H1 (cell line): ENCODE measurements at regions not wholly inside any gene's neighbourhood (a gene's known extent, or its start where the extent isn't known, plus 50 kb on each side); places are given as distances from the start of the nearest gene placed in this dataset.

Source experiments
- CTCF ChIA-PET: fragments of 300-600 bp; sonication (Branson Sonifier 250); formaldehyde crosslinking; loops from one replicate; lab custom pipeline; 2021; ENCODE audit not compliant: partially characterized antibody; lab: Charles Lee
- POLR2A ChIA-PET: fragments of 300-600 bp; sonication (Branson Sonifier 250); formaldehyde crosslinking; loops from one replicate; lab custom pipeline; 2021; ENCODE audit warnings: inconsistent platforms; ENCODE audit not compliant: partially characterized antibody; lab: Charles Lee
- DNase-seq, 2 experiments: peaks; one replicate each; pipeline versions ENCODE4 v3.0.0 to v3.0.0-alpha.2; 2010 to 2022; ENCODE audit warnings: low spot score in 2 of 2, low read depth in 1 of 2, mixed read lengths in 1 of 2
- FAIRE-seq: peaks from 2 replicates; lab custom pipeline; 2011; peaks lifted over from hg19 to GRCh38; lab: Jason Lieb, UNC
- H2AFZ ChIP-seq: 2 replicates; pipeline ENCODE4 v1.8.1; 2012; ENCODE audit warnings: low read length, inconsistent platforms
- H2AK5ac ChIP-seq: 2 replicates; pipeline ENCODE4 v1.6.1; 2013; ENCODE audit warnings: low read depth, low read length
- H2BK120ac ChIP-seq: replicated peaks from 2 replicates; pipeline ENCODE3; 2013; ENCODE audit warnings: low read depth, low read length, inconsistent platforms
- H2BK12ac ChIP-seq: 2 replicates; pipeline ENCODE4 v1.6.1; 2013; ENCODE audit warnings: low read depth, low read length
- H2BK15ac ChIP-seq: 2 replicates; pipeline ENCODE4 v1.6.1; 2013; ENCODE audit warnings: low read length
- H2BK20ac ChIP-seq: 2 replicates; pipeline ENCODE4 v1.6.1; 2013; ENCODE audit warnings: low read length
- H2BK5ac ChIP-seq: 2 replicates; pipeline ENCODE4 v1.6.1; 2013; ENCODE audit warnings: low read depth, low read length
- H3K14ac ChIP-seq: 2 replicates; pipeline ENCODE4 v1.6.1; 2013; ENCODE audit warnings: inconsistent platforms; ENCODE audit not compliant: insufficient read length
- H3K18ac ChIP-seq: 2 replicates; pipeline ENCODE4 v1.6.1; 2013; ENCODE audit warnings: low read length; ENCODE audit errors: extremely low read depth
- H3K23ac ChIP-seq: 2 replicates; pipeline ENCODE4 v1.6.1; 2013; ENCODE audit warnings: inconsistent platforms; ENCODE audit not compliant: insufficient read length
- H3K23me2 ChIP-seq: 2 replicates; pipeline ENCODE4 v1.6.1; 2013; ENCODE audit warnings: low read depth, low read length
- H3K27ac ChIP-seq: 2 replicates; pipeline ENCODE4 v1.6.1; 2011; ENCODE audit warnings: low read depth, low read length, inconsistent platforms
- H3K27me3 ChIP-seq, 4 experiments: replicated peaks in 1 of 4; 1 replicate in 1 of 4; 2 replicates in 3 of 4; pipeline versions ENCODE4 v1.6.1 to v1.8.1; 2011 to 2013; ENCODE audit warnings: low read length in 3 of 4, mild to moderate bottlenecking in 3 of 4, inconsistent platforms in 2 of 4, mixed read lengths in 2 of 4, moderate library complexity in 1 of 4; ENCODE audit not compliant: control insufficient read depth in 3 of 4, insufficient read depth in 3 of 4; ENCODE audit errors: extremely low read depth in 1 of 4
- H3K36me3 ChIP-seq, 4 experiments: 2 replicates each; pipeline versions ENCODE4 v1.6.1 to v1.8.1; 2011 to 2013; ENCODE audit warnings: mild to moderate bottlenecking in 4 of 4, low read length in 3 of 4, moderate library complexity in 2 of 4, control low read depth in 1 of 4, inconsistent platforms in 1 of 4; ENCODE audit not compliant: insufficient read depth in 4 of 4, control insufficient read depth in 2 of 4
- H3K4ac ChIP-seq: replicated peaks from 2 replicates; pipeline ENCODE3; 2013; ENCODE audit warnings: low read length, low read depth, mixed read lengths, inconsistent platforms; ENCODE audit not compliant: insufficient read length
- H3K4me1 ChIP-seq, 4 experiments: replicated peaks in 1 of 4; 1 replicate in 1 of 4; 2 replicates in 3 of 4; pipeline versions ENCODE4 v1.6.1 to v1.8.1; 2011 to 2013; ENCODE audit warnings: low read length in 3 of 4, inconsistent platforms in 2 of 4, mixed read lengths in 1 of 4; ENCODE audit not compliant: insufficient read depth in 4 of 4, control insufficient read depth in 3 of 4
- H3K4me2 ChIP-seq, 2 experiments: 2 replicates each; pipeline versions ENCODE4 v1.6.1 to v1.8.1; 2011 to 2013; ENCODE audit warnings: low read depth in 2 of 2, low read length in 2 of 2, control low read depth in 1 of 2, inconsistent platforms in 1 of 2, mild to moderate bottlenecking in 1 of 2; ENCODE audit not compliant: insufficient read depth in 1 of 2
- H3K4me3 ChIP-seq, 4 experiments: fragments of 200-600, 300-600 bp in 1 of 4; sonication (generic), shearing (Covaris generic), sonication (Bioruptor Twin) in 1 of 4; 2 replicates each; pipeline versions ENCODE4 v1.5.1 to v1.8.1; 2011 to 2016; ENCODE audit warnings: low read length in 4 of 4, low read depth in 3 of 4, control low read depth in 2 of 4, inconsistent platforms in 2 of 4, mild to moderate bottlenecking in 2 of 4, mixed read lengths in 1 of 4, moderate library complexity in 1 of 4; ENCODE audit not compliant: insufficient read depth in 2 of 4; ENCODE audit errors: extremely low read depth in 1 of 4
- H3K56ac ChIP-seq: replicated peaks from 2 replicates; pipeline ENCODE3; 2013; ENCODE audit warnings: low read depth, mild to moderate bottlenecking, mixed read lengths, low read length, inconsistent platforms; ENCODE audit not compliant: insufficient read length
- H3K79me1 ChIP-seq: 2 replicates; pipeline ENCODE4 v1.6.1; 2013; ENCODE audit warnings: low read depth, low read length, control low read depth
- H3K79me2 ChIP-seq, 2 experiments: 2 replicates each; pipeline versions ENCODE4 v1.6.1 to v1.8.1; 2012 to 2013; ENCODE audit warnings: low read length in 2 of 2, mild to moderate bottlenecking in 2 of 2, inconsistent platforms in 1 of 2; ENCODE audit not compliant: insufficient read depth in 2 of 2, control insufficient read depth in 1 of 2
- H3K9ac ChIP-seq, 4 experiments: replicated peaks in 1 of 4; 1 replicate in 1 of 4; 2 replicates in 3 of 4; pipeline versions ENCODE4 v1.6.1 to v1.8.1; 2011 to 2013; ENCODE audit warnings: low read depth in 3 of 4, low read length in 3 of 4, control low read depth in 2 of 4, mild to moderate bottlenecking in 2 of 4, moderate library complexity in 2 of 4, inconsistent platforms in 1 of 4; ENCODE audit errors: extremely low read depth in 1 of 4
- H3K9me3 ChIP-seq, 2 experiments: 2 replicates each; pipeline versions ENCODE4 v1.6.1 to v1.8.1; 2012 to 2013; ENCODE audit warnings: mild to moderate bottlenecking in 2 of 2, moderate library complexity in 2 of 2, control low read depth in 1 of 2, inconsistent platforms in 1 of 2, low read depth in 1 of 2, low read length in 1 of 2, mixed read lengths in 1 of 2; ENCODE audit not compliant: insufficient read depth in 2 of 2
- H4K20me1 ChIP-seq, 2 experiments: replicated peaks in 1 of 2; 2 replicates each; pipeline versions ENCODE3 to v1.8.1; 2011 to 2013; ENCODE audit warnings: inconsistent platforms in 2 of 2, low read length in 2 of 2, mild to moderate bottlenecking in 1 of 2; ENCODE audit not compliant: insufficient read depth in 2 of 2, control insufficient read depth in 1 of 2
- H4K5ac ChIP-seq: 2 replicates; pipeline ENCODE4 v1.6.1; 2013; ENCODE audit warnings: low read length, low read depth, mixed read lengths, inconsistent platforms; ENCODE audit not compliant: insufficient read length
- H4K8ac ChIP-seq: 2 replicates; pipeline ENCODE4 v1.8.0; 2013; ENCODE audit warnings: mild to moderate bottlenecking, moderate library complexity, low read length, inconsistent platforms; ENCODE audit not compliant: insufficient read depth; ENCODE audit errors: extremely low read depth
- H4K91ac ChIP-seq: replicated peaks from 2 replicates; pipeline ENCODE3; 2013; ENCODE audit warnings: low read length, mixed read lengths, inconsistent platforms; ENCODE audit not compliant: insufficient read length
- CBX5 ChIP-seq: fragments of 300-800, 300-1000 bp; sonication (generic); IDR thresholded peaks from 2 replicates; pipeline ENCODE4 v1.7.1; 2016; ENCODE audit warnings: antibody characterized with exemption, low read length, low read depth
- CHD1 ChIP-seq: IDR thresholded peaks from 2 replicates; pipeline ENCODE4 v1.6.1; 2012; ENCODE audit warnings: low read depth, low read length, improper control_type of control experiment
- CREB1 ChIP-seq: IDR thresholded peaks from 2 replicates; pipeline ENCODE4 v1.6.1; 2012; ENCODE audit warnings: inconsistent platforms
- E2F6 ChIP-seq: IDR thresholded peaks from 2 replicates; pipeline ENCODE4 v1.6.1; 2012; ENCODE audit warnings: inconsistent platforms
- EZH2 ChIP-seq: fragments of 200-600 bp; sonication (generic); IDR thresholded peaks from 2 replicates; pipeline ENCODE4 v1.7.1; 2012; ENCODE audit warnings: low read depth, mild to moderate bottlenecking, moderate library complexity, low read length, inconsistent platforms; ENCODE audit not compliant: severe bottlenecking
- JUN ChIP-seq: IDR thresholded peaks from 2 replicates; pipeline ENCODE4 v1.6.1; 2011; ENCODE audit warnings: low read depth, mild to moderate bottlenecking, improper control_type of control experiment, low read length
- KDM1A ChIP-seq: fragments of 200-600, 300-600 bp; sonication (generic); IDR thresholded peaks from 2 replicates; pipeline ENCODE4 v1.7.1; 2016; ENCODE audit warnings: mild to moderate bottlenecking, low read length, borderline replicate concordance
- MAFK ChIP-seq: IDR thresholded peaks from 2 replicates; pipeline ENCODE4 v1.6.1; 2012; ENCODE audit warnings: low read depth, mild to moderate bottlenecking, improper control_type of control experiment, low read length
- MAX ChIP-seq: IDR thresholded peaks from 2 replicates; pipeline ENCODE4 v1.6.1; 2012; ENCODE audit warnings: inconsistent platforms
- NANOG ChIP-seq: IDR thresholded peaks from 2 replicates; pipeline ENCODE4 v1.6.1; 2011; ENCODE audit warnings: low read length, low read depth, mild to moderate bottlenecking, inconsistent platforms; ENCODE audit not compliant: insufficient read depth, poor library complexity, severe bottlenecking
- NRF1 ChIP-seq: IDR thresholded peaks from 2 replicates; pipeline ENCODE4 v1.6.1; 2011; ENCODE audit warnings: mild to moderate bottlenecking, low read depth, low read length, improper control_type of control experiment
- RXRA ChIP-seq: IDR thresholded peaks from 2 replicates; pipeline ENCODE4 v1.6.1; 2011; ENCODE audit warnings: low read depth, mild to moderate bottlenecking, low read length, moderate library complexity; ENCODE audit not compliant: insufficient read depth
- TAF7 ChIP-seq: optimal IDR thresholded peaks from 2 replicates; pipeline ENCODE3; 2011; ENCODE audit warnings: low read depth, mild to moderate bottlenecking, inconsistent platforms, low read length, moderate library complexity, borderline replicate concordance
- ZNF274 ChIP-seq: IDR thresholded peaks from 2 replicates; pipeline ENCODE4 v1.7.0; 2012; ENCODE audit warnings: low read length, borderline replicate concordance; ENCODE audit errors: extremely low read depth
- WGBS, 2 experiments: shearing (Covaris generic) in 1 of 2; methylation state at CpG; one replicate each; pipeline versions ENCODE4 v1.1.6 to v1.1.7; 2013 to 2015; ENCODE audit warnings: low lambda C conversion rate in 2 of 2, mixed read lengths in 2 of 2, inconsistent platforms in 1 of 2, low coverage in 1 of 2, missing lambda C conversion rate in 1 of 2; ENCODE audit not compliant: insufficient replicate concordance in 2 of 2, insufficient coverage in 1 of 2, insufficient read length in 1 of 2; ENCODE audit errors: extremely low coverage in 1 of 2, missing lambda C conversion rate in 1 of 2; 5-methylcytosine and 5-hydroxymethylcytosine counted together

GRCh38 chr10:113376428-113376827 is 176.4 kb upstream of the HABP2 start:
- CTCF ChIA-PET = interaction anchor here (0.8 to 3.3 kb wide), 6 partner anchors 9 to 158 kb away, joined by 3 to 17 read pairs (median 4); no protein-coding TSS in a partner anchor
- no peak overlapping the region for H2BK15ac ChIP-seq

More at GRCh38 chr10:113376428-113376827, 176.4 kb upstream of the HABP2 start:
- H3K36me3 ChIP-seq = no peaks in the 10 kb centered on the region
- H2BK20ac ChIP-seq = no peak overlapping the region
- POLR2A ChIA-PET = no interaction called here
- no peak overlapping the region for H2AK5ac ChIP-seq
- H3K14ac ChIP-seq = no peak overlapping the region
- no peaks in the 10 kb centered on the region for H4K20me1 ChIP-seq
- H2BK120ac ChIP-seq = no peak overlapping the region
- H4K5ac ChIP-seq = no peak overlapping the region
- no peak overlapping the region for H3K27ac ChIP-seq
- H3K4me3 ChIP-seq = no peak overlapping the region
- H3K4ac ChIP-seq = no peak overlapping the region
- H4K8ac ChIP-seq = no peak overlapping the region
- WGBS, 2 experiments = 74% methylated on average over 1 of the region's 1 CpG; no CpG with 5 or more reads in 1 of the 2 experiments
- H3K23me2 ChIP-seq = no peaks in the 10 kb centered on the region
- H2BK5ac ChIP-seq = no peak overlapping the region
- DNase-seq (no peak), FAIRE-seq (no peak)
- no peaks in the 10 kb centered on the region for H3K79me2 ChIP-seq
- no peak overlapping the region for H2AFZ ChIP-seq
- H3K18ac ChIP-seq = no peak overlapping the region
- no peak overlapping the region for H3K4me2 ChIP-seq
- H2BK12ac ChIP-seq = no peak overlapping the region
- H3K9ac ChIP-seq = no peak overlapping the region
- no peak overlapping the region for H3K23ac ChIP-seq
- no peak overlapping the region for H3K56ac ChIP-seq
- no peak overlapping the region for H4K91ac ChIP-seq
- no peaks in the 10 kb centered on the region for H3K9me3 ChIP-seq
- no peaks in the 10 kb centered on the region; a peak in 1 of 7 replicates for H3K4me1 ChIP-seq
- peaks cover 0 to 1% (median 0%) of the 10 kb centered on the region in 4 experiments; a peak in 1 of 7 replicates for H3K27me3 ChIP-seq
- H3K79me1 ChIP-seq = no peaks in the 10 kb centered on the region
- TF ChIP-seq NRF1 (no peak), RXRA (no peak), CBX5 (no peak), CHD1 (no peak), MAFK (no peak), ZNF274 (no peak), CREB1 (no peak), MAX (no peak), NANOG (no peak), E2F6 (no peak), EZH2 (no peak), TAF7 (no peak), KDM1A (no peak), JUN (no peak)
